HG03097 (cell line): ENCODE measurements at regions not wholly inside any gene's neighbourhood (a gene's known extent, or its start where the extent isn't known, plus 50 kb on each side); places are given as distances from the start of the nearest gene placed in this dataset.
"Not testable (repeated sequence)": the region's sequence is repeated elsewhere in the genome, so short reads cannot be mapped to it uniquely, and the experiment has no call there.

Source experiments
- ATAC-seq: cut with Tn5 transposase; IDR thresholded peaks from one replicate; pipeline ENCODE4 v1.9.1; 2021; ENCODE audit not compliant: unreplicated experiment, low FRiP score

DNA sequence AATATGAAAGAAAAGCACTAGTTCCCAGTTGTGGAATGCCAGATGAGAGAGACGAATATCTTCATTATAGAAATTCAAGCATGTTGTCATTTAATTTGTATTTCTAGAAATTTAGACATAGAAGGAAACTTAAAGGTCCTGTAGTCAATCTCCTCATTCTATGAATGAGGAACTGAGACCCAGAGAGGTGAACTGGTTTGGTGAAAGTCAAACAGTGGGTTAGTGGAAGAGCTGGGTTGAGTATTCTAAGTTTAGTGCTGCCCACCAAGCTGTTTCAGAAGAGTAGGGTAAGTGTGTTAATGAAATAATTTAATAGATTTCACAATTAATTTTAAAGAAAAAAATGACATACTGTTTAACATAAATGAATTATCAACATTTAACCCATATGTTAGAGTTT is 655.2 kb downstream of the FAM133A start:
- no peak for ATAC-seq

DNA sequence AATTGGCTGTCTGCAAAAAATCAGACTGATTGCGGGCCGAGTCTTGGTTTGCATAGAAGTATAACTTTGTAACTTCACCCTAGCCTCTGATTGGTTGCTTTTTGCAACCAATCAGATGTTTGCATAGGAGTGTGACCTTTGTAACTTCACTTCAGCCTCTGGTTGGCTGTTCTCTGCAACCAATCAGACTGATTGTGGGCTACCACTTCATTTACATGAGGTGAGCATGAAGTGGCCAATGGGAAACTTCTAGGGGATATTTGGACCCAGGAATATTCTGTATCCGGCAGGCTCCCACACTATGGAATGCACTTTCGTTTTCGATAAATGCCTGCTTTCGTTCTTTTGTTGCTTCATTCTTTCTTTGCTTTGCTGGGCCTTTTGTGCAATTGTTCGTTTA is 667.7 kb downstream of the FAM133A start:
- ATAC-seq = not testable (repeated sequence)

DNA sequence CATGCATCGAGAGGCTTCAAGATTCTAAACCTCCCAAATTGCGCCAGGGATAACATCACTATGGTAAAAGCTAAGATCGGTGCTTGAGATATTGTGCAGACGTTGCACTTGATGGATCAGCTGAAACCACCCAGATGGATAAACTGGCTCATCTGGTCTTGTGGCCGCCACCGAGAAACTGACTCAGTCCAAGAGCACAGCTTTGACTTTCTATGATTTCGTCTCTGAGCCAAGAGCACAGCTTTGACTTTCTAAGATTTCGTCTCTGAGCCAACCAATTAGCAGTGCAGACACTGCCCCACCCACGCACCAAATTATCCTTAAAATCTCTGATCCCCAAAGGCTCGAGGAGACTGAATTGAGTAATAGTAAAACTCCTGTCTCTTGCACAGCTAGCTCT is 687.2 kb downstream of the FAM133A start:
- no peak for ATAC-seq

DNA sequence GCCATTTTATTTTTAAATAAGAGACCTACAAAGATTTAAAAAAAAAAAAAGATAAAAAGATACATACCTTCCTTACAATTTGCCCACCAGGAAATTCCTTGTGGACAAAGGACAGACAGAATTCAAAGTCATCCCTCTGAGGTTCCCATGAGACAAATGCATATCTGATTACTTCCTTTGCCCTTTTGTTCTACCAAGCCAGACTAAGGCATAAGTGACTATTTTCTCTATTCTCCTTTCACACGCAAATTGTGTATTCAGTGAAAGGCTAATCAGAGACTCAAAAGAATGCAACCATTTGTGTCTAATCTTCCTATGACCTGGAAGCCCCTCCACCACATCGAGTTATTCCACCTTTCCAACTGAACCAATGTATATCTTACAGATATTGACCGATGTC is 691.7 kb downstream of the FAM133A start:
- ATAC-seq = no peak

DNA sequence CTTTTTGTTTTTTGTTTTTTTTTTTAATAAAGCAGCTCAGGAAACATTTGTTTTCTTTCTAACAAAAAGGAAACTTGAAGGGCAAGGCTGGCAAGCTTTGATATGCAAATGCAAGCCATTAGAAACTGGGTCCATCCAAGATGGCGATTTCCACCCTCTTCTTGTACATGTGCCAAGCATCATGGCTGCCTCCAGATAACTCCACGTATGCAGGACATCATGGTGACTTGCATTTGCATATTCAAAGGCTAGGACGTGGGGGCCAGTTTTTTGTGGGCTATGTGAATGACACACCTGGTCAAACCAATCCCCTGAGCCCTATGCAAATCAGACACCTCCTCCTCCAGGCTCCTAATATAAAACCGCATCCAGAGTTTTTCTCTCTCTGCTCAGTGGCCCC is 692.6 kb downstream of the FAM133A start:
- no peak for ATAC-seq

DNA sequence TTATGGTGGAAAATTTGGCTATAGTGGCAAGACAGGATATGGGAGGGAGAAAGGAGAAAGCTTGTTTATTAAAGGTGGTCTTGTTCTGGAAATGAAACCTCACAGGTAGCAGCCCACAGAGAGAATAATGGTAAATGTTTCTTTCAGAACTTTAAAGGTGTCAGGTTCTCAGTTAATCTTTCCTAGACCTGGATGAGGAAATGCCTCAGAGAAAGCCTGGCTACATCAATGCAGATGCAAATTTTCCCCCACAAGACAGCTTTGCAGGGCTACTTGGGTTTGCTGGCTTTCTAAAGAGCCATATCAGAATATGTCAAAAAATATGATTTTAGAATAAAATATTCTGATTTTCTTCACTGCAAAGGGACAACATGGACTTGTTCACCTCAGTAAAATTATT is 715.0 kb downstream of the FAM133A start:
- no peak for ATAC-seq

DNA sequence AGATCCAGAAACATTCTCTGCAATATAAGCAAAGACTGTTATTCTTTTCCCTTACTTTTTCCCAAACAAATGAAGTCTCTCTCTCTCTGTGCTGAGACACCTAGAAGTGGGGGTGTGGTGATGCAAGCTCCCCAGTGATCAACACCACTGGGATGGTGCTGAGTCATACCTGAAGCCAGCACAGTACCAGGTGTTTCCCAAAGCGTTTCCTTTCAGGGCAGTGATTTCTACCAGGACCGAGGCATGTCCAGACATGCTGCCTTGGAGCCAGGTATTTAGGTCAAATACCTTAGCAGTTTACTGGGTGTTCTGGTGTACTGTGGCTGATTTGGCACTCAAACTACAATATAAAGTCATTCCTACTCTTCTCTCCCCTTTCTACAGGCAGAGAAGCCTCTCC is 726.5 kb downstream of the FAM133A start:
- ATAC-seq = peak; percentile 93

DNA sequence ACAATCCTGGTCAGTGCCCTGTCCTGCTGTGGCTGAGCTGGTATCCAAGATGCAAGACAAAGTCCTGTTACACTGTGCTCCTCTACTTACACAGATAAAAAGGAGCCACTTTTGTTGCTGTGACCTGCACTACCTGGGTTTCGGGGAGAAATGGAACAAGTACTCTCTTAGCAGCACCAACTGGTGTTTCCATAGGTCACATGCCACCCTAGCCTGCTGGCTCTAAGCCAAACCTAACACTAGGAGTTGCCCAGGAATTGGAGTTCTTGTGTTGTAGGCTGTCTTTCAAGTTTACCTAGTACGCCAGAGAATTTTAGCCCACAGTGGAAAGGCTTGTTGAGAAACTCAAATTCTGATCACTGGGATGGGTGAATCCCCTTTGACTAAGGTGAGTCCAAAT is 727.4 kb downstream of the FAM133A start:
- no peak for ATAC-seq

DNA sequence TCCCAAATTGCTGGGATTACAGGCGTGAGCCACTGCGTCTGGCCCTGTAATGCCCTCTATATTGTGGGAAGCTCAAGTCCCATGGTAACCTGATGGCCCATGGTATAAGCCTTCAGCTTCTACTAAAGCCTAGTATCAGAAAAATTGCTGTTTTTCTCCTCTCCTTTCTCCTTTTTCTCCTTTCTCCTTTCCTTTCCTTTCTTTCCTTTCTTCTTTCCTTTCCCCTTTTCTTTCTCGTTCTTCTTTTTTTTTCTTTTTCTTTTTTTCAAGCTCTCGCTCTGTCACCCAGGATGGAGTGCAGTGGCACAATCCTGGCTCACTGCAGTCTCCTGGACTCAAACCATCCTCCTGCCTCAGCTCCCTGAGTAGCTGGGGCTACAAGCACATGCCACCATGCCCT is 740.7 kb downstream of the FAM133A start:
- no peak for ATAC-seq

DNA sequence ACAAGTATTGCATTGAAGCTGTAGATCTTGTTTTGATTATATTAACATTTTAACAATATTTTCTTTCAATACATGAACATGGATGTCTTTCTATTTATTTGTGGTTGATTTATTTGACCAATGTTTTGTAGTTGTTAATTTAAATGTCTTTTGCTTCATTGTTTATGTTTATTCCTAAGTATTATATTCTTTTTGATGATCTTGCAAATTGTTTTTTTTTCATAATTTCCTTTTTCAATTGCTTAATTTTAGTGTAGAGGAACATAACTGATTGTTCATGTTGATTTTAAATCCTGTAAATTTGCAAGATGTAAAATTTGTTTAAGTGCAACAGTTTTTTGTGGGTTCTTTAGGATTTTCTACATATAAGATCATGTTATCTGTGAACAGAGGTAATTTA is 744.1 kb downstream of the FAM133A start:
- ATAC-seq = no peak

DNA sequence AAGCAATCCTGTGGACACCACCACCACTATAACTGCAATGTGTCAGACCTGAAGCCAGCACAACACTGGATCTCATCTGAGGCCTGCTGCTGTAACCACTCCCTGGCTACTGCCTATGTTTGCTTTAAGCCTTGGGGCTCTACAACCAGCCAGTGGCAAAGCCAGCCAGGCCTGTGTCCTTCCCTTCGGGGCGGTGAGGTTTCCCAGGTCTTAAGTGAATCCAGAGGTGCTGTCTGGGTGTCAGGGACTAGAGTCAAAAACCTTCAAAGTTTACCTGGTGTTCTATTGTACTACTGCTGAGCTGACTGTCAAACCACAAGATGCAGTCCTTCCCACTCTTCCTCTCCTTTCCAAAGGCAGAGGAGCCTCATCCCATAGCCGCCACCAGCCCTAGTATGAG is 750.5 kb downstream of the FAM133A start:
- no peak for ATAC-seq

DNA sequence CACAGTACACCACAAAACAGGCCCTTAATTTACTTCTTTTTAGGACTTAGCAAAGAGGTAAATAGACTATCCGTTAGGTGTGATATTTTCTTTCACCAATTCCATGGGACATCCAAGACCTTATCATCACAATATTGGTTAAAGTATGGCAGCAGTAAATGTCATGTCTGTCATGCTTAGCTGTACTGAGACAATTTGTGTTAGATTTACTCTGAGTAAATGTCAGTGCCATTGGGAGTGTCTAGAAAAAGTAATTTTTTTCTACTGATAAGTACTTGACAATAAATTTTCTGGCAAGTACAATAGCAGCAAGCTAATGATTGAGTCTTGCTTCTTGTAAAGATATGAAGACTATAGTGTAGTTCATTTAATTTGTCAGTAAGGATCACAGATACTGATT is 756.1 kb downstream of the FAM133A start:
- ATAC-seq = no peak

DNA sequence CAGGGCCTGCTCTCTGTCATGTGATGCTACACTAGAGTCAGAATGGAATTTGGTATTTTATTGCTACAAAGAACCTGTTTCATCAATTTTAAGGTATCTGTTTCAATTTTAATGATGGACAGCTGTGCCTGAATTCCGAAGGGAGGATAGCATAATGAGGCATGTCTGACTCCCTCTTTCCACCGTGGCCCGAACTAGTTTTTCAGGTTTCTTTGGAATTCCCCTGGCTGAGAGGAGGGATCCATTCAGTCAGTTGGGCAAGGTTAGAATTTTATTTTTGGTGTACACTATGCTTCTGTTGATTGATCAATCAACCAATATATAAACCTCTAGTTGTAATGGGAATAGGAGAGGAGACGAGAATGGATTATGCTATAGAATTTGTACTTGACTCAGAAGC is 761.8 kb downstream of the FAM133A start:
- no peak for ATAC-seq

DNA sequence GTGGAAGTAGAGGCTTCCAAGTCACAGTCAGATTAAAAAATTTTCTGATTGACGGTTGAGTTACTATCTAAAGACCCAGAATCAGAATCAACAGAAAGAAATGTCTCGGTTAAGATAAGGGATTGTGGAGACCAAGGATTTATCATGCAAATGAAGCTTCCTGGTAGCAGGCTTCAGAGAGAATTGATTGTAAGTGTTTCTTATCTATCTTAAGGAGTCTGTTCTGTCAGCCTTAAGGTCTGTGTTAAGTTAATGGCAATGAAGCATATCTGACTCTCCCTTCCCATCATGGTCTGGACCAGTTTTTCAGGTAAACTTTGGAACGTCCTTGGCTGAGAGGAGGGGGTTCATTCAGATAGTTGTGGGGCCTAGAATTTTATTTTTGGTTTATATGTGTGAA is 780.2 kb downstream of the FAM133A start:
- ATAC-seq = no peak

DNA sequence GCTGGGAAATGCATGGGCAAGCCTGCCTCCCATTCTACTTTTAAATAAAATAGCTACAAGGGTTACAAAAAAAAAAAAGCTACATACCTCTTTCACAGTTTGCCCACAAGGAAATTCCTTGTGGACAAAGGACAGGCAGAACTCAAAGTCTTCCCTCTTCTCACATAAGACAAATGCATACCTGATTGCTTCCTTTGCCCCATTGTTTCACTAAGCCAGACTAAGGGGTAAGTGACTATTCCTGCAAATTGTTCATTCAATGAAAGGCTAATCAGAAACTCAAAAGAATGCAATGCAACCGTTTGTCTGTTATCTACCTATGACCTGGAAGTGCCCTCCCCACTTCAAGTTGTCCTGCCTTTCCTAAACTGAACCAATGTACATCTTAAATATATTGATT is 780.6 kb downstream of the FAM133A start:
- ATAC-seq = no peak

DNA sequence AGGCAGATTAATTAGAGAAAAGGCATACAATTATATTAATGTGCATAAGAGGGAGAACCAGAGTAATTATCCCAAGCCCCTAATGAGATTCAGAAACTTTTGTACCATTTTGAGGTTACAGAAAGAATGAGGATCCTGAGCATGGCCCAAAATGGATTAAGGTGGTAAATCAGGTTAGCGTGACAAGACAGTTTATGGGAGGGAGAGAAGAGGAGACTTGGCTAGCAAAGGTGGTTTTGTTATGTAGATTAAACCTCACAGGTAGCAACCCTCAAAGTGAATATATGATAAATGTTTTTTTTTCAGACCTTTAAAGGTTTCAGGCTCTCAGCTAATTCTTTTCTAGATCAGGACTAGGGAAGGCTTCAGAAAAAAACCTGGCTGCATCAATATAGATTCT is 781.8 kb downstream of the FAM133A start:
- no peak for ATAC-seq

DNA sequence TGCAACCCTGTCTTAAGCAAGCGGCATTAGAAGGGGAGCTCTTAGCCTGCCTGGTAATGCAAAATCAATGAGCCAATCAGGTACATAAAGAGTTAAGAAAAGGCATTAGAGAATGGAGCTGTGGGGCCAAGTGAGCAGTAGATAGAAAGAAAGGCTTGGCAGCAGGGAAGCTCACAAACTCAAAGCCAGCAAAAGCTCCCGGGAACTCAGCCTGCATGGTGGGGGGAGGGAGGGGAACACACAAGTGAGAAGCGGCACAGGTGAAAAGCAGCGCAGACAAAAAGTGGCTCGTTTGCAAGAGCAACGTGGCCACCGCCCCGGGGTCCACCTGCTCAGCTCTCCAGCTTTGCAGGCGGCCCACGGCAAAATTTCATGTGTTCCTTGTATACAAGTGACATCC is 818.5 kb downstream of the FAM133A start:
- no peak for ATAC-seq

DNA sequence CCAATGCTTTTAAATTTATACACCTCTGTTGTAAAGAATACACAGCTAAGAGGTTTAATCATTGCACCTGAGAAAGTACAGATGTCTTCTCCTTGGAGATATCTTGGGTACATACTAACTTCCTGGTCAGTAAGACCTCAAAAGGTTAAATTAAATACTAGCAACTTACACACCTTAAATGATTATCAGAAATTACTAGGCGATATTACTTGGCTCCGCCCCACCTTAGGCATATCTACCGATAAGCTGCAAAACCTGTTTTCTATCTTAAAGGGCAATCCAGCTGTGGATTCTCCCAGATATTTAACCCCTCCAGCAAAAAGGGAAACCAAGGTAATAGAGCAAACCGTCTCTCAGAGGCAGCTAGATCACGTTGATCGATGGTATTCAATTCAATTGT is 819.4 kb downstream of the FAM133A start:
- no peak for ATAC-seq

DNA sequence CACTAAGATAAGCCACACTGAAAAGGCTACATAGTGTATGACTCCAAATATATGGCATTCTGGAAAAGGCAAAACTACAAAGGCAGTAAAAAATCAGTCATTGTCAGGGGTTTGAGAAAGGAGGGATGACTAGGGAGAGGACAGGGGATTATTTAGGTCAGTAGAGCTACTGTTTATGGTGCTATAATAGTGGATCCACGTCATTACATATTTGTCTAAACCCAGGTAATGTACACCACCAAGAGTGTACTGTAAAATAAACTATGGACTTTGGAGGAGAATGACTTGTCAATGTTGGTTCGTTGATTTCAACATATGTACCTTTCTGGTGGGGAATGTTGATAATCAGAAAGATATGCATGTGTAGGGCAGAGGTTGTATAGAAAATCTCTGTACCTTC is 837.6 kb downstream of the FAM133A start:
- no peak for ATAC-seq

DNA sequence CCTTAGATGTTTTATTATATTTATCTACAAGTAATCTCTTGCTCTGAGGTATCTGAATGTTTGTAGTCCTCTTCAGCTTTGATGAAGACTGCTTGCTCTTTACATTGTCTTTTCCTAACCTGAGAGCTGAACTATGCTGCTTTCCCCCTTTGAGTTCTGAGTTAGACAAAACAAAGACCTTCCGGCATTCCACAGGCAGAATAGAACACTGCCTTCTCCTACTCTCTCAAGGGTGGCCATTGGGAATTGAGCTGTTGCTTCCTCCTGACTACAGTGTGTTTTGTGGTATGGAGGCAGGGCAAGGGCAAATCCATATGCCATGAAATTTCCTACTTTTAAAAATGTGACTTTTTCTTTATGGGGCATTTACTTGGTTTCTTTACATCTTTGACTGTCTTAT is 841.0 kb downstream of the FAM133A start:
- no peak for ATAC-seq

DNA sequence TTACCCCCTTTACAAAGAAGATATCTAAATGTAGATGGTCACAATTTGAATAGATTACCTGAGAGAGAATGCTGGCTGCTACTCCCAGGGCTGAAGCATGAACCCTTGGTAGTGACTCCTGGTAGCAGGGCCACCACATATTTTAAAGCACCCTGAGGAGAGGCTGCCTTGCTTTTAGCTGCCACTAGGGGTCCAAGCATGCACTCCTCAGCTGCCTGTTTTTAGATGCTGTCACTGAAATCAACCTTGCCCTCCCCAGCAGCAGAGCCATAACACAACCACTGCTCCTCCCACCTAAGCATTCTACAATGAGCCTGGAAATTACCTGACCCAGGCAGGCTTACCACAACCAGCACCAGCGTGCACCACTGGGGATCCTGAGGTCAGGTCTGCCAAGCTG is 850.9 kb downstream of the FAM133A start:
- ATAC-seq = no peak

DNA sequence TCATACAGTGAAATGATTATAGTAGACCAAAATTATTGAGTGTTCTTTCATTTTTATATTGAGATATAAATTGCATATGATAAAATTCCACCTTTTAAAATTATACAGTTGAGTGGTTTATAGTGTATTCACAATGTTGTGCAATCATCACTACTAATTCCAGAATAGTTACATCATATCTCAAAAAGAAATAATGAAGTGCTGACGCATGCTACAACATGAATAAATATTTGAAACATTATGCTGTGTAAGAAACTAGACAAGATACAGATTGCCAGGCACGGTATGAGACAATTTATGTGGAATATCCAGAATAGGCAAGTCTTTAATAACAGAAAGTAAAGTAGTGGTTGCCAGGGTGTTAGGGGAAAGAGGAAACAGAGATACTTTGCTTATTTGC is 871.7 kb downstream of the FAM133A start:
- no peak for ATAC-seq

DNA sequence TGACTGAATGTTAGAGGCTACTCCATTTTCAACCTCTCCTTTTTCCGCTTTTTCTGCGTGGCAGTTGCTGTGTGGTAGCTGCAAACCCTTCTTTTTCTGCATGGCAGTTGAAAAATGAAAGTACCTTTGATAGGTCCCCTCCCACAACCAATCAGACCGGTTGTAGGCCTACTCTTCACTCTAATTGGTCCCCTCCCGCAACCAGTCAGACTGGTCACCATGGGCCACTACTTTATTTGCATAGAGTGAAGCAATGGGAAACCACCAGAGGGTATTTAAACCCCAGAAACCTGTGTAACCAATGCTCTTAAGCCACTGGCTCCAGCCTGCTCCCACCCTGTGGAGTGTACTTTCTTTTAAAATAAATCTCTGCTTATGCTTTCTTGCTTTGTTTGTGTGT is 877.8 kb downstream of the FAM133A start:
- ATAC-seq = no peak

DNA sequence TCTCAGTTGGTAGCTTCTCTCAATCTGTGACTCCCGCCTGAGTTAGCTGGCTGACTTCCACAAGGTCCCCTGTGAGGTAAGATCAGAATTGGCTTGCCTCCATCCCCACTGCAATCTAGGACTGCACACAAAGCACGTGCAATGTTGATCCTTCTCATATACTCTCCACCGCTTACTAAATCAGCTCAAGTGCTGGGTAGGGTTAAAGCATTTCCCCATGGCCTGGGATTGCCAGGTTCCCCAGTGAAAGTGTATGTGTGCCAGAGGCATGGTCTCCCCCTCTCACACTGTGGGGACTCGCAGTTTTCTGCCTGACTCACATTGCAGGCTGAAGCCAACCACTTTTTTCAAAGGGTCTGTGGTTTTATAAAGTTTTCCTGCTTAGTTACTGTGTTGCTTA is 886.9 kb downstream of the FAM133A start:
- ATAC-seq = no peak
